ENCODE measurements at regions not wholly inside any gene's neighbourhood (a gene's known extent, or its start where the extent isn't known, plus 50 kb on each side); places are given as distances from the start of the nearest gene placed in this dataset.

GRCh38 chr3:104548401-104548800, 818.3 kb upstream of the ALCAM start:
- H3K4me3 ChIP-seq (ENCODE audit: low read length): no peak overlapping the region
- no peak for DNase-seq (ENCODE audit: low read depth)
- no peak for TF ChIP-seq CTCF (IDR thresholded peaks at IDR 0.05; ENCODE audit: insufficient read depth, low read depth, low read length, missing control alignments)

DNA sequence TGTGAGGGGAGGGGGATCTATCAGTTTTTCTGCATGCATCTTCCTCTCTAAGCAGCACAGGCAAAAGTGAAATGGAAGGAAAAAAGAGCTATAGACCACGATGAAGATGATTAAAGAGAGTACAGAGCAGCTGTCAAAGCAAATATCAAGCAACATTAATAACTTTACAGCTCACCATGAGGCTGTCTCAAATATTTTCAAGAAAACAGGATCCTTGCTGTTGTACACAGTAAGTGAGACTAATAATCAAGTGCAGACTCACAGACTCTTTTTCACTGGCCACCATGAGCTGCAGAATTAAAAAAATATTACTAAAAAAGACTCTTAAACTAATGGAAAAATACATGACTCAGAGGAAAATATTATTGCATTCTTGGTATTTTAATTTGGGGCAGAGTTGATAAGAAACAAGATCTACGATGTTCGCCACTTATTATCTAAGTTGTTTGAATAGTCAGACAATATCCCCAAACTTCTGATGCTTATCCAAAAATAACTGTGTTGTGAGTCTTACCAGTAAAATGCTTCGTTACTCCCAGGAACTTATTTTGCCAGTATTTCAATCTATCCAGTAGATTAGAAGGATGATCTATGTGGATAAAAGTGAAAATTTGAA, 817.5 kb upstream of the ALCAM start:
- no peak for TF ChIP-seq CTCF (IDR thresholded peaks at IDR 0.05; ENCODE audit: insufficient read depth, low read depth, low read length, missing control alignments)
- DNase-seq (ENCODE audit: low read depth): no peak
- no peak overlapping the region for H3K4me3 ChIP-seq (ENCODE audit: low read length)

GRCh38 chr3:104553121-104553520, 813.6 kb upstream of the ALCAM start:
- H3K4me3 ChIP-seq (ENCODE audit: low read length): no peak overlapping the region
- no peak for DNase-seq (ENCODE audit: low read depth)
- no peak for TF ChIP-seq CTCF (IDR thresholded peaks at IDR 0.05; ENCODE audit: insufficient read depth, low read depth, low read length, missing control alignments)

GRCh38 chr3:104554425-104554824, 812.3 kb upstream of the ALCAM start:
- DNase-seq (ENCODE audit: low read depth): no peak
- TF ChIP-seq CTCF (IDR thresholded peaks at IDR 0.05; ENCODE audit: insufficient read depth, low read depth, low read length, missing control alignments): no peak
- no peak overlapping the region for H3K4me3 ChIP-seq (ENCODE audit: low read length)

DNA sequence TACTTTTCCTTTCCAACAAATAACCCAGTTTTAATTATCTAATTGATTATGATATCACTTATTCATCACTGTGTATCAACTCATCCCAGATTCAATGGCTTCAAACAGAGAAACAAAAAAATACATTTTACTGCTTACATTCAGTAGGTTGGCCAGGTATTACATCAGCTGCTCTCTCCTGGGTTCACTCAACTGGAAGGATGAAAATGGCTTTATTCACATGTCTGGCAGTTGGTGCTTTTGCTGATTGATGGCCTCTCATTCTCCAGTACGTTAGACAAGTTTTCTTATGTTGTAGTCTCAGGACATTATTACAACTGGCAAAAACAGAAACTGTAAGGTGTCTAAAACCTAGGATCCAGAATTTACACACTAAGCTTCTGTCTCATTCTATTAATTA, 811.0 kb upstream of the ALCAM start:
- no peak overlapping the region for H3K4me3 ChIP-seq (ENCODE audit: low read length)
- TF ChIP-seq CTCF (IDR thresholded peaks at IDR 0.05; ENCODE audit: insufficient read depth, low read depth, low read length, missing control alignments): no peak
- DNase-seq (ENCODE audit: low read depth): no peak

DNA sequence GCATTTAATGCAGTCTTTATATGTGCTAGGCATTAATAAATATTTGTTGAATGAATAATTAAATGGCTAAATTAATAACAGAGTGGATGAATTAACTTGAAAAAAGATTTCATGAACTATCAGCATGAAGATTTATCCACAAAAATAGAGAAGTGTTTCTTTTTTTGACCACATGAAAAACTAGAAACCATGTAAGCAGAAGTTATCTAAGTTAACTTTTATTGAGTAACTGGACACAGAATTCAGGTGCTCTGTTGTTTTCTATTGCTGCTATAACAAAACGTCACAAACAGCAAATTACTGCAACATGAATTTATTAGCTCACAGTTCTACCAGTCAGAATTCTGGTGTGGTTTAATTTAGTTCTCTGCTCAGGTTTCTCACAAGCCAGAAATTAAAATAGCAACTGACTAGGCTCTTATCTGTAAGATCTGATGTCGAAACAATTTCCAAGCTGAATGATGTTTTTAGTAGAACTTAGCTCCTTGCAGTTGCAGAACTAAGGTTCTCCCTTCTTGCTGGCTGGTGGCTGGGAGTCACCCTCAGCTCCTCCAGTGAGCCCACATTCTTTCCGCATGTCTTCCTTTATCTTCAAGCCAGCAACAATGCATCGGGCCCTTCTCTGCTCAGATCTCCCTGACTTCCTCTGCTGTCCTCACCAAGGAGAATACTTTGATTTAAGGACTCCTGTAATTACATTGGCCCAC, 810.2 kb upstream of the ALCAM start:
- DNase-seq (ENCODE audit: low read depth): no peak
- H3K4me3 ChIP-seq (ENCODE audit: low read length): no peak overlapping the region
- TF ChIP-seq CTCF (IDR thresholded peaks at IDR 0.05; ENCODE audit: insufficient read depth, low read depth, low read length, missing control alignments): no peak

GRCh38 chr3:104561324-104561723, 805.4 kb upstream of the ALCAM start:
- DNase-seq (ENCODE audit: low read depth): no peak
- H3K4me3 ChIP-seq (ENCODE audit: low read length): no peak overlapping the region
- TF ChIP-seq CTCF (IDR thresholded peaks at IDR 0.05; ENCODE audit: insufficient read depth, low read depth, low read length, missing control alignments): no peak
